HG03457 (cell line): ENCODE measurements at regions not wholly inside any gene's neighbourhood (a gene's known extent, or its start where the extent isn't known, plus 50 kb on each side); places are given as distances from the start of the nearest gene placed in this dataset.
"Not testable (repeated sequence)": the region's sequence is repeated elsewhere in the genome, so short reads cannot be mapped to it uniquely, and the experiment has no call there.

Experiments
- ATAC-seq: cut with Tn5 transposase; IDR thresholded peaks from one replicate; pipeline ENCODE4 v1.9.1; 2021; ENCODE audit warnings: moderate number of reproducible peaks; ENCODE audit not compliant: unreplicated experiment

DNA sequence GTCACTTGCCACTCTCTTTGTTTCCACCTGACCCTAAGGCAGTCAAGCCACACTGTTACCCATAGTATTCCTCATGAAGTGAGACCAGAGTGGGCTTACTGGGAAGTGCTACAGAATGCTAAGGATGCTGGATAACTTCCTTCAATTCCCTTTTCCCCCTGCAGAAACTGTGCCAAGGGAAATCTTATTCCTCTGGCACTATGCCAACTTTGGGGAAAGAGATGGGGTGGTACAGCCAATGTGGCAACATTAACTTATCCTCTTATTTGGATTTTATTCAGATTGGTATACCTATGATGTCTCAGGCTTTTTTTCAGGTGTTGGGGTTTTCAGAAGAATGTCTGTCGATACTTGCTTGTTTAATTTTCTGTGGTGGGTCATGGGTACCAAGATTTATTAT, 599.4 kb upstream of the PBX1 start:
- no peak for ATAC-seq

DNA sequence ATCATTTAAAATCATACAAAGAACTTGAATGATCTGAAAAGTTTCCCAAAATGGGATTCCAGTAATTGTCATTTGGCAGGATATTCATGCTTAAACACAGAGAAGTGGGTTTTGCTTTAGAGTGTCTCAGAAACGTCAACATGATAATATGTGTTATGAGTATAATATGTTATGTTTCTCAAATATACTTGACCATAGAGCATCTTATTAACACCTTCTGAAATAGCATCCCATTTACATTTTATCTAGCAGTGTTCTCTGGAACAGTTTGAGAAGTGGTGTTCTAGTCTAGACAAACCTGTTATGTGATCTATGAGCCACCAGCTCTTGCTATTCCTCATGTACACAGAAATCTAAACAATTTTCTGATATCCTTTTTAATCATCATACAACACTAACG, 588.8 kb upstream of the PBX1 start:
- ATAC-seq: no peak

DNA sequence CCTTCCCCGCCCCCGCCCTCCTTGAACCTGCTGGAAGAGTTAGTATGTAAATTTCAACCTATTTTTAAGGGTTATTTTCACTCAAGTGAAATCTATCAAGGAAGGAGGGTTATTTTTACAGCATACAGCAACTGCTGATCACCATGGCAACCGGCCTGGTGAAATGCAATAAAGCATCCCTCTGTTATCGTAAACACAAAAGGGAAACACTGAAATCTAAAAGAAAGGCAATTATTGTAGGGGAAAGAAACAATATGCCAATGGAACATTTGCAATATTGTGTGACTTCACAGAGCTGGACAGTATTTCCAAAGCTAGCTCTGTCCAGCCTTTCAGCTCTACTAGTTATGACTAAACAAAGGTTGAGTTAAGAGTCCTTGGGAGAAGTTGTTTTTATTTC, 588.3 kb upstream of the PBX1 start:
- ATAC-seq: no peak

DNA sequence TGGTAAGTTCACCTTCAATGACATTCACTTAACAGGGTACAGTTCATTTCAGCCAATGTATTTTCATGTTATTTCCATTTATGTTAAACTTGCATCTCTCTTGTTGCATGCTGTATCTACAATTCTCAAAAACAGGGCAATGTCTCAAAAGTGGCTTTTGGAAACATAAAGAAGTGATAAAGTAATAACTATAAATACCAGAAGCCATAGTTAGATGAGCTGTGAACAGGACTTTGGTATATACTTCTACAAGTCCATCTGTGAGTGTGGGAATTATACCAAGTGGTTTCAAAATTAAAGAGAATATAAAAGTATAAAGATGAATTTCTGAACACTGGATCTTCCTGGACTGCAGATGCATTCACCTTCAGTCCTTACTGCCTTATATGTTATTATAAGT, 585.4 kb upstream of the PBX1 start:
- no peak for ATAC-seq

DNA sequence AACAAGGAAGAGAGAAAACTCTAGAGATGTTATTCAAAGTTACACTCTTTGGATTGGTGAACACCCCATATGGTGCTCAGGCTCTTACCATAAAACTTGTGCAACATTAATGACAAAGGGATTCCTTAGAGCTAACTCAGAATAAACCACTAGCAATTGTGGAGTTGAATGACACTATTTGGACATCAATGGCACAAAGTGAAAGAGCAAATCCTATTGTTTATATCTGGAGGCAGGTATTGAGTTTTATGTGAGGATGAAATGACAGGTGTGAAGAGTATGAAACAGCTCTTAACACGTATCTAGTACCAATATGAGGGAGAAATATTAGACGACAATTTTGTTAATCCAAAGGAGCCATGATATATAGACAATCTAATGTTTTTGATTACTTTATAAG, 584.9 kb upstream of the PBX1 start:
- no peak for ATAC-seq

DNA sequence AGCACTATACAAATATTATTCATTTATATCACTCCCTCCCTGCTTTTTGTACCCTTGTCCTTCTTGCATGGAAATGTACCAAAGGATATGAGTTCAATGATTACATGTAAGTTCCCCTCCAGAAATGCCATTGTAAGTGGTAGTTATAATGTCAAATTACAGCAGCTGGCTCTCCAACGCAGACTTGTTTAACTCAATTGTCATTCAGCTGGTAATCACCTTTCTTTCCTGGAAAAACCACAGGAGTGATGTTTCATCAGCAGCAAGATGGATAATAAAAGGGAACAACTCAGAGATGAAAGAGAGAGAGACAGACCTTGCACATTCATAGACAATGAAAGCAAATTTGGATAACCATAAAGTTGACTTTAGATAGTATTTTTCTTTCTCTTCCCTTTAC, 578.6 kb upstream of the PBX1 start:
- no peak for ATAC-seq

DNA sequence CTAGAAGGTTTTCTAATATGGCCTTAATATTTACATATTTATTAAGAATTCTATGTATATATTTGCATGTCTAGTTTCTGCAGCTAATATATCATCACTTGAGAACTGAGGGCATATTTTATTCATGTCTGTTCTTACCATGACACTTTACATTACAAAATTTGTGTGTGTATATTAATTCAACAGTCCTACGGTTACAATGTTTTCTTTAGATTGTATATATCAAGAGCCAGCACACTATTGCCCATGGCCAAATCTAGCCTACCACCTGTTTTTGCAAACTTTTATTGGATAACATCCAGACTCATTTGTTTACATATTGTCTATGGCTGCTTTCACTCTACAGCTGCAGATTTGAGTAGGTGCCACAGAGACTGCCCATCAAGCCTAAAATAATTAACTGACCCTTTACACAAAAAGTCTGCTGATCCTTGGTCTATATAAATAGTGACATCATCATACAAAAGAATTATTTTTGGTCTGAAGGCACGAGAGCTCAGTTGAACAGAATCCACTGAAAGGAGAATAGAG, 577.4 kb upstream of the PBX1 start:
- no peak for ATAC-seq

DNA sequence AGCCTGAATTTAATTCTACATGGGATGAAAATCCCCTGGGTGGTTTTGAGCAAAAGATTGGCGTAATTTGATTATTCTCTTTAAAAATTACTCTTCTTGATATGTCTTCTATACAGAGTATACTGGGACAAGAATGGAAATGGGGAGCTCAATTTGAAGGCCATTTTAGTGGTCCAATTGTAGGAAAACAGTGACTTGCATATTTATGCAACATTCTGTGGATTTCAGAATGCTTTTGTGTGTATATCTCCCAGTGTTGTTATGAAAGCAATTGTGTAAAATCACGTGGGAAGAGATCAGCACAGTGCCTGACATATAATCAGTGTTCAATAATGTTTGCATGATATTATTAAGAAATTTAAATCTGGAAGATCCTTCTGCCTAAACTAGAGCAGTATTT, 575.9 kb upstream of the PBX1 start:
- ATAC-seq: no peak

DNA sequence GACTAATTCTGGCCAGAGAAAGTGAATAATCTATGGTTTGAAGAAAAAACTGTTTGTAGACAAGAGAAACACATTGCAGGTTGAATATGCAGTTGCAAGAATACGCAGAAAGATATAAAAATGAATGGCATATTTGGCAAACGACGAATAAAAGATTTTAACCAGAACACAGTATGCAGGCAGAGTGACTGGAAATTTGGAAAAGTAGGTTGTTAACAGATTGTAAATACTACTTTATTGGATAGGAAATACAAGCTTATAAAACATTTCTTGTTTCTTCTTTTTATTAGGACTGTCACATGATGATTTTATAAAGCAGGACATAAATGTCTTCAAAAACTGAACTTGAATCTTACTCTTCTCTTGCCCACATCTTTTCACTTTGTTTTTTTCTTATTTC, 573.3 kb upstream of the PBX1 start:
- no peak for ATAC-seq

DNA sequence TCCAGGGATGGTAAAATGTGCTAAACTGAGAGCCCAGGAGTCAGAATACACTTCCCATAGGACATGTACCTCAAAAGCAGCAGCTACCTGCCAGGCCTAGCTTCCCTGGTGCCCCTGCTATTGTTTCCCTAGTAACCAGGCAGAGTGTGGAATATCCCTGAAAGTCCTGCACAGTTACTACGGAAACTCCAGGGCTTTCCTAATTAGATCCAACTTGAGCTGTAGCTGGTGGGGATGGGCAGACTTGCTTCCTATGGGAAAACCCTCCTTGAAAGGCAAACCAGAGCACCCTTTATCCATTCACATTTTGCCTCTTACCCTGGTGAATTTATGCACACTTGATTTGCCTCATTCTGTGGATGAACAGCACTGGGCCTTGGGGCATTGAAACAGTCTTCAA, 559.9 kb upstream of the PBX1 start:
- ATAC-seq: no peak

DNA sequence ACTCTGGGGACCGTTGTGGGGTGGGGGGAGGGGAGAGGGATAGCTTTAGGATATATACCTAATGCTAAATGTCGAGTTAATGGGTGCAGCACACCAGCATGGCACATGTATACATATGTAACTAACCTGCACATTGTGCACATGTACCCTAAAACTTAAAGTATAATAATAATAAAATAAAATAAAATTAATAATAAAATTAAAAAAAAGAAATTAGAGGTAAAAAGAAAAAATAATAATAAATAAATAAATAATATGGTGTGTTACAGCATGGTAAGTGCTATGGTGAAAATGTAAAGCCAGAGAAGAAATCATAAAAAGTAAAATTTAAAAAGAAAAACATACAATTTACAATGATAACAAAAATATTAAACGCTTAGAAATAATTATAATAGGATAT, 552.8 kb upstream of the PBX1 start:
- ATAC-seq: not testable (repeated sequence)

DNA sequence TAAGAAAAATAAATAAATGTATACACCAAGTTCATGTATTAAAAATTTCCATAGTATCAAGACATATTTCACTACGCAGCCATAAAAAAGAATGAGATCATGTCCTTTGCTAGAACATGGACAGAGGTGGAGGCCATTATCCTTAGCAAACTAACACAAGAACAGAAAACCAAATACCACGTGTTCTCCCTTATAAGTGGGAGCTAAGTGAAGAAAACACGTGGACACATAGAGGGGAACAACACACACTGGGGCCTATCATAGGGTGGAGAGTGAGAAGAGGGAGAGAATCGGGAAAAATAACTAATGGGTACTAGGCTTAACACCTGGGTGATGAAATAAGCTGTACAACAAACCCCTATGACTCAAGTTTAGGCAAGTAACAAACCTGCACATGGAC, 552.4 kb upstream of the PBX1 start:
- ATAC-seq: no peak

DNA sequence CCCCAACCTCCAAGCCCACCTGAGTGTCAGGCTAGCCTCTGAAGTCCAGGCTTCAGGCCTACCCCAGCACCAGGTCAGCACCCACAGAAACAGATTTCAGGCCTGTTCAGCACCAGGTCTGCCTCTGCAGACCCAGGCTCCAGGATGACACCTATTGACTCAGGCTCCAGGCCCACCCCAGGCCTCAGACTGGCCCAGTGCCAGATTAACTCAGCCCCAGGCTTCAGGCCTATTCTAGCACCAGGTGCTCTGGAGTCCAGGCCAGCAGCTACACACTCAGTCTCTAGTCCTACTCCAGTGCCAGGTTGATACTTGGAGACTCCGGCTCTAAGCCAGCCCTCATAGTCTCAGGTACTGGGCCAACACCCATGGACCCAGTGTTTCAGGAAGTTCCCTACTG, 541.7 kb upstream of the PBX1 start:
- no peak for ATAC-seq

DNA sequence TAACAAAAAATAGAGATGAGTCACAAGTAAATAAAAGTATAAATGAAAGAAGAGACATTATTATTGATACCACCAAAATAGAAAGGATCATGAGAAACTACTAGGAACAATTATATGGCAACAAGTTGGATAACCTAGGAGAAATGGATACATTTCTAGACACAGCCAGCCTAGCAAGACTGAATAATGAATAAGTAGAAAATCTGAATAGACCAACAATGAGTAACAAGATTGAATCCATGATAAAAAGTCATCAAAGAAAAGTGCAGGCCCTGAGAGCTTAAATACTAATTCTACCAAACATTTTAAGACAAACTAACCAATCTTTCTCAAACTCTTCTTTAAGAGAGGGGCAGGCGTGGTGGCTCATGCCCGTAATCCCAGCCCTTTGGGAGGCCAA, 538.6 kb upstream of the PBX1 start:
- no peak for ATAC-seq

DNA sequence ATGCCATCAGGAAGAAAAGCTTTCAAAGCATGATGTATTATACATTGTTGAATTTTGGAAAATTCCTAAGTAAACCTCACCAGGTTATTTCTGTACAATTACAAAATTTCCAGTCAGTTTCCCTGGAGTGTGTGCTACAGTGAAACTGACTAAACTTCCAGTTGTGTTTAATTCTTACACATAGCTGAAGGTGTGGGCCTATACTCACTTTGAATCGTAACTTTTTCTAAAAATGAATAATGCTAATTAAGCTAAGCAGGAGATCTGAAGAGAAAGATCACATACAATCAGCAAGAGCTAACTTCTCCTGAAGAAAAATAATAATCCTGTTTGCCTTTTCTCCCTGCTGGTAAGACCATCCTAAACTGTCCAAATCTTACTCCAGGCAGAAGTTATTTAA, 537.2 kb upstream of the PBX1 start:
- no peak for ATAC-seq

DNA sequence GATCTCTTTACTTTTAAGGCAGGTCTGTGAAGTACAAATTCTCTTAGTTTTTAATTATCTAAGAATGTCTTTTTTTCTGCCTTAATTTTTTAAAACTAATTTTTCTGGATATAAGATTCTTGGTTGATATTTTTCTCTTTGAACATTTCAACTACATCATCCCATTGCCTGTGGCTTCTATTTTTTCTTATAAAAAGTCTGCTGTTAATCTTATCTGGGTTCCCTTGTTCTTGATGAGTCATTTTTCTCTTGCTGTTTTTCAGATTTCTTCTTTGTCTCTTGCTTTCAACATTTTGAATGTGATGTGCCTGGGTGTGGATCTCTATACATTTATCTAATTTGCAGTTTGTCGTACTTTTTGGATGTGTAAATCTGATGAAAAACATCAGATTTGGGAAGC, 525.2 kb upstream of the PBX1 start:
- ATAC-seq: no peak

DNA sequence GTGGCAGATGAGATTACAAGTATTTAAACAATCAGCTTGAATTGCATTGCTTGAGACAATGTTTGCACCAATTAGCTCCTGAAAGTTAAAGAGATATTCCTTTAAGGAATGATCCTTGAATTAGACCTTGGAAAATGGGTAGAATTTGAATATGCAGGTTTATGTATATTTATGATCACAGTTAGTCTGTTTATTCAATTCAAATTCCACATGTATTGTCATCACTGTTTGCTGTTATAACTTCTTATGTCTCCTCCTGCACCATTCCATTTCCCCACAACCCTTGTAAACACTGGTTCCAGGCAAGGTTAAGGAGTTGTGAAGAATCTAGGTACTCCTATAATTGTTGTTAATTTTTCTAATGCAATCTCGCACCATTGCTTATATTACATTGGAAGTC, 518.2 kb upstream of the PBX1 start:
- ATAC-seq: no peak

DNA sequence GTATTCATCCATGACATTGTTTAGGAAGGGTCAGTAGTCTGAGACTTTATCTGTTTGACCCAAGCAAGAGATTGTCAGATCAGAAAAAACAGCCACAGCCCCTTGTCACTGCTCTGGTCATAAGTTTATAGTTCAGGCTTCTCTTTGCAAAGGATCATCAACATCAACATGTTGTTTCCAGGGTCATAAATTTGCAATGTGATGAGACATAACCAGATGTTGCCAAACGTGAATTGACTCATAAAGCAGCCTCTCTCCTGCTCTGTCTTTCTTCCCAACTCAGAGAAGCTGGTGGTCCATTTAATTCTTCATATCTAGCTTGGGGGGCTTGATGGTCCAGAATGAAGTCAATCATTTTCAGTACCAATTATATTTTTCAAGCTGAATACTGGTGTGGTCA, 507.2 kb upstream of the PBX1 start:
- no peak for ATAC-seq

DNA sequence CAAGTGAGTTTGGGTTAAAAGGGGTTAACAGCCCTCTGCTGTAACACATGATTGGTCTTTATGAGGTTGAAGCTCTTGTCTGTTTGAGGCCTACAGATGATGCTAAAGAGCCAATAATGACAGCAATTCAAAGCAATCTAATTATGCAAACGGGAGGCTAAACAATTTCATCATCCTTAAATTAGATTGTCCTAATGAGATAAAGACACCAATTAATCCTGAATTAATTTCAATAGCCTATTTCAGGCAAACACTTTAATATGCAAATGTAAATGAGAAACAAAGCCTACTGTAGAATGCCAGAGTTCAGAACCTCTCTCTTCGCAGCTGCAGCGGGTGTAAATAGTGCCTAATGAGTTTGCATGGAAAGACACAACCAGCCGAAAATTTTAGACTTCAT, 504.7 kb upstream of the PBX1 start:
- ATAC-seq: no peak

DNA sequence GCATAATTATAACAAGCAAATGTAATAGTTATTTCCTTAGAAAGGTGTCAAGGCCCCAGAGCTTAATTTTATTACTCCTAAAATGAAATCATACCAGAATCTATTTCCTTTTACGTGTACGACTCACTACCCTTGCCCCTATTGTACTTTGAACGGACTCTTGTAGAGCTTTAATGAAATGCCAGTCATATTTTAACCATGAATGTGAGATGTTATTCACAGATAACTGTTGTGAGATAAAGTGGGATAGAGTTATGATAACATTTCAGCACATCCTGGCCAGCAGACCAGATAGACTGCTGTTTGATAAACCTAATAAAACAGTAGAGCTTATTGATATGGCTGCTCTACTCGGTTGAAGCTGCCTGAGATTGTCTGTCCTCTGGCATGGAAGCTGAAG, 500.8 kb upstream of the PBX1 start:
- ATAC-seq: no peak

DNA sequence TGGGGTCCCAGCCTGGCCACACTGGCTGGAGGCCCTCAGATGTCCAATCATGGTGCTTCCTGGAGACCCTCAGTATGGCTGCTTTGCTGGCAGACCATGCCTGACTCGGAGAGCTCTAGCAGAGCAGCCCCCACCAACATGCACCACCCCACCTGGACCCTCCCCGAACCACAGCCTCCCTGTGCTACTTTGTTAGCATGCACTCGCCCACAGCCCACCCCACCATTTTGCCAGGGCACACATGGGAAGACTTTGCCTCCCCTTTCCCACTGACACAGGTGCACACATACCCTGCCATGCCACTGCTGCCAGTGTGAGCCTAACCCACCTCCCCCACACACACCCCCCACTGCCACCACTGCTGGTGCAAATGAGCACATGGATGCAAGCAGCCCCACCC, 497.5 kb upstream of the PBX1 start:
- ATAC-seq: no peak

DNA sequence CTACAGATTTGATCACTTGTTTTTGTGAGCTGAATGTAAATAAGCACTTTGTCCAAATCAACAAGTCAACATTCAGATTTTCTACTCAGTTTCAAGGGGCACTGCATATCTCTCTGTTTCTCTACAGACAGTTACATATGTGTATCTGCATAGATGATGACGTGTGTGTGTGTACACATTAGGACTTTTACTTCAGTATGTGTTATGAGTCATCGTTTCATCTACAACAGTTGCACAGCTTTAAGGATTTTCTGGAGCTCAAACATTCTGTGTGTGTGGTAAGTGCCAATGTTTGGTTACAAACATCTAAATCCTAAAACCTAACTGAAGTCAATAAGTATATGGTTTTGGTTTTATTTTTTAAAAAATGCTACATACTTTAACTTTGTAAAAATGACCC, 494.5 kb upstream of the PBX1 start:
- ATAC-seq: no peak

DNA sequence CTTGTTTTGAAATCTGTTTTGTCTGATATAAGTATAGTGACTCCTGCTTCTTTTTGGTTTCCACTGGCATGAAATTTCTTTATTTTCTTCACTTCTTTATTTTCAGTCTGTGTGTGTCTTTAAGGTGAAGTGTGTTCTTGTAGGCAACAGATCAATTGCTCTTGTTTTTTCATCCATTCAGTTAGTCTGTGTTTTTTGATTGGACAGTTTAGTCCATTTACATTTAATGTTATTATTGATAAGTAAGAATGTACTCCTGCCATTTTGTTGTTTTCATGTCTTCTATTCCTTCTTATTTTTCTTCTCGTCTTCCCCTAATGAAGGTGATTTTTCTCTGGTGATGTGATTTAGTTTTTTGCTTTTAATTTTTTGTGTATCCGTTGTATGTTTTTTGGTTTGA, 487.7 kb upstream of the PBX1 start:
- ATAC-seq: no peak

DNA sequence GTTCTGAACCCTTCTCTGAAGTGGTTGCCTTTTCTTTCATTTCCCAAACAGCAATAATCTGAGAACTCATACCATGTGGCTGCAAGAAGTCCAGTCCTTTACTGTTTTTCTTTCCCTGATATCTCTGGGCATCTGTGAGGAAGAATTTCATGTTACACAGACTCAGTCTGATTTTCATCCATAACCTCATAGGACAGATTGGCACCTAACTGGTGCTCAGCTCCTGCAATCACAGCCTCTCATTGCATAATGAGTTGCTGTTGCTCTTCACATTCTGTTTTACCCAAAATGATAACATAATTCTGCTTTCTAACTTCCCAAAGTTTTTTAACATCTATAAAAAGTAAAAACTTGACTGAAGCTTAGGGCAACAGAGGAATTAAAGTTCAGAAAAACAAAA, 472.2 kb upstream of the PBX1 start:
- no peak for ATAC-seq
